Vagina (tissue), 2 donors: ENCODE measurements at regions not wholly inside any gene's neighbourhood (a gene's known extent, or its start where the extent isn't known, plus 50 kb on each side); places are given as distances from the start of the nearest gene placed in this dataset.
"Not testable (repeated sequence)": the region's sequence is repeated elsewhere in the genome, so short reads cannot be mapped to it uniquely, and the experiment has no call there.

Source experiments
- DNase-seq, 2 donors: peaks; one replicate each; pipeline ENCODE4 v3.0.0-alpha.2; 2017; ENCODE audit errors: extremely low spot score in 2 of 2
- H3K27ac ChIP-seq: fragments of 200-600 bp; sonication (generic); one replicate; pipeline ENCODE4 v1.5.1; 2019
- H3K27me3 ChIP-seq: fragments of 200-600 bp; sonication (generic); one replicate; pipeline ENCODE4 v1.5.1; 2019
- H3K36me3 ChIP-seq, 2 donors: fragments of 200-600 bp; sonication (generic); one replicate each; pipeline ENCODE4 v1.5.1; 2017 to 2019
- H3K4me1 ChIP-seq: fragments of 200-600 bp; sonication (generic); one replicate; pipeline ENCODE4 v1.5.1; 2019
- H3K4me3 ChIP-seq, 2 donors: fragments of 200-600 bp; sonication (generic); 1 replicate in 1 of 2; 2 replicates in 1 of 2; pipeline ENCODE4 v1.5.1; 2016 to 2019
- H3K9me3 ChIP-seq: fragments of 200-600 bp; sonication (generic); one replicate; pipeline ENCODE4 v1.5.1; 2019
- POLR2A ChIP-seq, 2 donors: fragments of 450-650 bp; IDR thresholded peaks; one replicate each; pipeline ENCODE4 v1.6.1; 2017; ENCODE audit warnings: antibody characterized with exemption in 2 of 2, mild to moderate bottlenecking in 2 of 2, moderate library complexity in 2 of 2
- POLR2AphosphoS5 ChIP-seq, 2 donors: sonication (generic); formaldehyde crosslinking; IDR thresholded peaks; one replicate each; pipeline ENCODE4 v1.9.0; 2017; ENCODE audit warnings: antibody characterized with exemption in 2 of 2, mild to moderate bottlenecking in 2 of 2, low read depth in 1 of 2; ENCODE audit not compliant: insufficient read depth in 1 of 2
- intact Hi-C: fragments of 100-400 bp; cut with DNase I; formaldehyde crosslinking; loops from one replicate; pipeline ENCODE4 v1.15.1; 2023

DNA sequence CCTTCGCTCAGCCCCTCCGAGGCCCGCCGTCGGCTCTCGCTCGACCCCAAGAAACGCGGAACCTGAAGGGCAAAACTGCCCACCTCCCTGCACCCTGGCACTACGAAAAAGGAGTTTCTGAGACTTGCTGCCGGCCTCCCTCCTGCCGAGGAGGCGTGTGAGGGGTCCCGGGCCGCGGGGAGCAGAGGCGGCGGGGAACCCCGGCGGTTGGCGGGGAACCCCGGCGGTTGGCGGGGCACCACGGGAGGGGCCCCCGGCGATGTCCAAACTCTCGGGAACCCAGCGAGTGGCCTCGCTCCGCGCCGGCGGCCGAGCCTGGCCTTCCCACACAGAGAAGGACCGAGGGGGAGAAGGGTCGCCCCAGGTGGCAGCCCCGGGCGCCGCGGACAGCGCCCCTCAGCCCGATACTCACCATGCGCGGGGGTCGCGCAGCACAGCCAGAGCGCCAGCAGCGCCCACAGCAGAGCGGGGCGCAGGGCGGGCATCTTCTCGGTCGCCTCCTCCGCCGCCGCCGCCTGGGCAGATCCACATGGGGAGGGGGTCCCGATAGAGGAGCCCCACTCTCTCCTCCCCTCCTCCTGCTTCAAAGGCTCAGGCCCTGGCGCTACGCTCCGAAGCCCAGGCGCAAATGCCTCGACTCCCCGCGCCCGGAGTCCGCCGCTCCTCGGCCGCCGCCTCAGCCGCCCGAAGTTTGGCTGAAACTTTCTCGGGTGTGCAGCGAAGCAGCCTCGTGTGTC lies 69.4 kb upstream of the NUDT4B start:
- peak in 1 of 2 donors; percentile 79 for TF ChIP-seq POLR2A (IDR thresholded peaks at IDR 0.05)
- TF ChIP-seq POLR2AphosphoS5 (IDR thresholded peaks at IDR 0.05; ENCODE audit: insufficient read depth in 1 of 2, low read depth in 1 of 2): peak in 1 of 2 donors; percentile 81
- H3K27me3 ChIP-seq, H3K36me3 ChIP-seq, DNase-seq, H3K27ac ChIP-seq, H3K4me1 ChIP-seq, H3K9me3 ChIP-seq, intact Hi-C loops: not testable (repeated sequence)
- peak overlapping the region in 1 of 2 donors; percentile 60 for H3K4me3 ChIP-seq

DNA sequence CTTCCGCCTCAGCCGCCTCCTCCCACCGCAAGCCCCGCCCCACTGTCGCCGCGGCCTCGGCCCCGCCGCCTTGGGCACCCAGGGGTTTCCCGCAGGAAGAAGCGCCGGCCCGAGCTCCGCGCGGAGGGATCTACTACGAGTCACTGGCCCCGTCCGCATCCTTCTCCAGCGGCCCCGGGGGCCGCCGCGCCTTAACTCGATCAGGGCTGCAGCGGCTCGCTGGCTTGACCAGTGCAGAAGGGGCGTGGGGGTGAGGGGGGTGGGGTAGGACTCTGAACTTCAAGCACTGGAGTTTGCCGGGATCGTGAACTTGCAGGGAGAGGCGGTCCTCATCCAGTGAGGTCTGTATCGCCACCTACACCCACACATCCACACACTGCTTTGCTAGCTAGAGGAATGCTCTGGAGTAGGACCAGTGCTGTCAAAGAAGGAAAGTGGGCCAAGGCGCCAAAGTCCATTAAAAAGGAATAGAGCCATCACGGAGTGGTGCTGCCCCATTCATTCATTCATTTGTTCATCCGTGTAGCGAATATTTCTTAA lies 68.7 kb upstream of the NUDT4B start:
- H3K9me3 ChIP-seq, H3K36me3 ChIP-seq, intact Hi-C loops, H3K4me1 ChIP-seq, H3K27me3 ChIP-seq, H3K27ac ChIP-seq, DNase-seq: not testable (repeated sequence)
- H3K4me3 ChIP-seq: peak overlapping the region in 1 of 2 donors; percentile 60

DNA sequence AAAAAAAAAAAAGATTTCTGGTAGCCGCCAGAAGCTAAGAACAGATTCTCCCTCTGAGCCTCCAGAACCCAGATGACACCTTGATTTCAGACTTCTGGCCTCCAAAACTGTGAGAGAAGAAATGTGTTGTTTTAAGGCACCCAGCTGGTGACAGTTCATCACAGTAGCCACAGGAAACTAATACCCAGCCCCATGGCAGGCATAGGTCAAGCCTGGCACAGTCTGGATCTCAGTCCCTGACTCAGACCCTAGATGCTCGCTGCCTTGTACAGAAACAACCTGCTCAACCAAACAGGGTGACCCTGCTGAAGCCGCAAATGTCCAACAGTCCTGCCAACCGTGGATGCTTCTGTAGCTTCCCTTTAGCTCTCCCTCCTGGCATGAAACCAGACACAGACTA lies 61.8 kb upstream of the NUDT4B start:
- intact Hi-C loops, H3K27ac ChIP-seq, H3K27me3 ChIP-seq, H3K4me1 ChIP-seq, H3K4me3 ChIP-seq, H3K9me3 ChIP-seq, DNase-seq, H3K36me3 ChIP-seq: not testable (repeated sequence)

- H3K4me3 ChIP-seq, H3K9me3 ChIP-seq, H3K27me3 ChIP-seq, H3K27ac ChIP-seq, H3K36me3 ChIP-seq, H3K4me1 ChIP-seq, intact Hi-C loops, DNase-seq: not testable (repeated sequence)
Measured at GRCh38 chr1:148687376-148687775, 61.2 kb upstream of the NUDT4B start.
